ENCODE measurements at regions not wholly inside any gene's neighbourhood (a gene's known extent, or its start where the extent isn't known, plus 50 kb on each side); places are given as distances from the start of the nearest gene placed in this dataset.
A peak's percentile ranks its signal among the peaks of the same experiment; 100 is the strongest.
"Not testable (repeated sequence)": the region's sequence is repeated elsewhere in the genome, so short reads cannot be mapped to it uniquely, and the experiment has no call there.

DNA sequence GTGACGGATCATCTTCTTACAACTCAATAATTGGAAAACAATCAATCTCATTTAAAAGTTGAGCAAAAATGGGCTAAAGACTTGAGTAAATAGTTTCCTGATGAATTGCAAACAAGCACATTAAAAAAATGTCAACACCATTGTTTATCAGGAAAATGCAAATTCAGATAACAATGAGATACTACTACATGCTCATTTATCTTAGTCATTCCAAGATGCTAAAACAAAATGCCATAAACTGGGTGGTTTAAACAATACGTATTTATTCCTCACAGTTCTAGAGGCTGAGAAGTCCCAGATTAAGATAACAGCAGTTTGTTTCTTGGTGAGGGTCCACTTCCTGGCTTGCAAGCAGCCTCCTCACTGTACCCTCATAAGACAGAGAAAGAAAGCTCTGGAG, 359.6 kb downstream of the NR4A2 start:
- Histone ChIP-seq H3F3A (replicated peaks; ENCODE audit: insufficient read depth) (no peaks in the 10 kb centered on the region), H3K36me3 (replicated peaks in 1 of 2; ENCODE audit: control insufficient read depth in 1 of 2, insufficient read depth in 2 of 2, low read length in 1 of 2) (no peaks in the 10 kb centered on the region), H3K27me3 (ENCODE audit: insufficient read depth) (no peaks in the 10 kb centered on the region), H3K9me2 (no peaks in the 10 kb centered on the region), H3K4me2 (no peak overlapping the region), H3K4me3 (ENCODE audit: low read depth in 2 of 2, low read length in 1 of 2) (no peak overlapping the region), H3K79me2 (ENCODE audit: insufficient read depth) (no peaks in the 10 kb centered on the region), H3K9ac (no peak overlapping the region), H2AFZ (ENCODE audit: low read depth) (no peak overlapping the region), H4K20me1 (ENCODE audit: insufficient read depth) (no peaks in the 10 kb centered on the region), H3K27ac (ENCODE audit: low read depth in 2 of 2, low read length in 1 of 2) (no peak overlapping the region), H3K4me1 (ENCODE audit: control insufficient read depth in 1 of 2, insufficient read depth in 2 of 2, low read depth in 1 of 2, low read length in 1 of 2) (no peaks in the 10 kb centered on the region), H3K9me3 (no peaks in the 10 kb centered on the region)
- 9% methylated on average over 2 of the region's 2 CpGs for WGBS (ENCODE audit: low lambda C conversion rate)
- POLR2A ChIA-PET, result no interaction called here
- CTCF ChIA-PET, result no interaction called here
- DNase-seq, result no peak
- no peak for TF ChIP-seq YY1 (IDR thresholded peaks at IDR 0.05; ENCODE audit: low read depth)
- no peak for TF ChIP-seq MXI1 (IDR thresholded peaks at IDR 0.05; ENCODE audit: low read depth, low read length)
- TF ChIP-seq RAD21 (IDR thresholded peaks at IDR 0.05; ENCODE audit: low read length), result no peak
- no peak for TF ChIP-seq EP300 (IDR thresholded peaks at IDR 0.05; ENCODE audit: borderline replicate concordance in 1 of 2, low read depth in 1 of 2, low read length in 1 of 2)
- TF ChIP-seq, protein P1, sequence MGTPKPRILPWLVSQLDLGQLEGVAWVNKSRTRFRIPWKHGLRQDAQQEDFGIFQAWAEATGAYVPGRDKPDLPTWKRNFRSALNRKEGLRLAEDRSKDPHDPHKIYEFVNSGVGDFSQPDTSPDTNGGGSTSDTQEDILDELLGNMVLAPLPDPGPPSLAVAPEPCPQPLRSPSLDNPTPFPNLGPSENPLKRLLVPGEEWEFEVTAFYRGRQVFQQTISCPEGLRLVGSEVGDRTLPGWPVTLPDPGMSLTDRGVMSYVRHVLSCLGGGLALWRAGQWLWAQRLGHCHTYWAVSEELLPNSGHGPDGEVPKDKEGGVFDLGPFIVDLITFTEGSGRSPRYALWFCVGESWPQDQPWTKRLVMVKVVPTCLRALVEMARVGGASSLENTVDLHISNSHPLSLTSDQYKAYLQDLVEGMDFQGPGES (IDR thresholded peaks at IDR 0.05; ENCODE audit: low read depth, low read length), result no peak
- TF ChIP-seq, protein P2, sequence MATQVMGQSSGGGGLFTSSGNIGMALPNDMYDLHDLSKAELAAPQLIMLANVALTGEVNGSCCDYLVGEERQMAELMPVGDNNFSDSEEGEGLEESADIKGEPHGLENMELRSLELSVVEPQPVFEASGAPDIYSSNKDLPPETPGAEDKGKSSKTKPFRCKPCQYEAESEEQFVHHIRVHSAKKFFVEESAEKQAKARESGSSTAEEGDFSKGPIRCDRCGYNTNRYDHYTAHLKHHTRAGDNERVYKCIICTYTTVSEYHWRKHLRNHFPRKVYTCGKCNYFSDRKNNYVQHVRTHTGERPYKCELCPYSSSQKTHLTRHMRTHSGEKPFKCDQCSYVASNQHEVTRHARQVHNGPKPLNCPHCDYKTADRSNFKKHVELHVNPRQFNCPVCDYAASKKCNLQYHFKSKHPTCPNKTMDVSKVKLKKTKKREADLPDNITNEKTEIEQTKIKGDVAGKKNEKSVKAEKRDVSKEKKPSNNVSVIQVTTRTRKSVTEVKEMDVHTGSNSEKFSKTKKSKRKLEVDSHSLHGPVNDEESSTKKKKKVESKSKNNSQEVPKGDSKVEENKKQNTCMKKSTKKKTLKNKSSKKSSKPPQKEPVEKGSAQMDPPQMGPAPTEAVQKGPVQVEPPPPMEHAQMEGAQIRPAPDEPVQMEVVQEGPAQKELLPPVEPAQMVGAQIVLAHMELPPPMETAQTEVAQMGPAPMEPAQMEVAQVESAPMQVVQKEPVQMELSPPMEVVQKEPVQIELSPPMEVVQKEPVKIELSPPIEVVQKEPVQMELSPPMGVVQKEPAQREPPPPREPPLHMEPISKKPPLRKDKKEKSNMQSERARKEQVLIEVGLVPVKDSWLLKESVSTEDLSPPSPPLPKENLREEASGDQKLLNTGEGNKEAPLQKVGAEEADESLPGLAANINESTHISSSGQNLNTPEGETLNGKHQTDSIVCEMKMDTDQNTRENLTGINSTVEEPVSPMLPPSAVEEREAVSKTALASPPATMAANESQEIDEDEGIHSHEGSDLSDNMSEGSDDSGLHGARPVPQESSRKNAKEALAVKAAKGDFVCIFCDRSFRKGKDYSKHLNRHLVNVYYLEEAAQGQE (IDR thresholded peaks at IDR 0.05; ENCODE audit: low read depth, low read length), result no peak
- TF ChIP-seq JUND (IDR thresholded peaks at IDR 0.05), result no peak
- TF ChIP-seq RCOR1 (IDR thresholded peaks at IDR 0.05; ENCODE audit: low read length), result no peak
- TF ChIP-seq, protein P3, sequence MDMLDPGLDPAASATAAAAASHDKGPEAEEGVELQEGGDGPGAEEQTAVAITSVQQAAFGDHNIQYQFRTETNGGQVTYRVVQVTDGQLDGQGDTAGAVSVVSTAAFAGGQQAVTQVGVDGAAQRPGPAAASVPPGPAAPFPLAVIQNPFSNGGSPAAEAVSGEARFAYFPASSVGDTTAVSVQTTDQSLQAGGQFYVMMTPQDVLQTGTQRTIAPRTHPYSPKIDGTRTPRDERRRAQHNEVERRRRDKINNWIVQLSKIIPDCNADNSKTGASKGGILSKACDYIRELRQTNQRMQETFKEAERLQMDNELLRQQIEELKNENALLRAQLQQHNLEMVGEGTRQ (IDR thresholded peaks at IDR 0.05; ENCODE audit: borderline replicate concordance, low read depth, low read length), result no peak
- TF ChIP-seq, protein P4, sequence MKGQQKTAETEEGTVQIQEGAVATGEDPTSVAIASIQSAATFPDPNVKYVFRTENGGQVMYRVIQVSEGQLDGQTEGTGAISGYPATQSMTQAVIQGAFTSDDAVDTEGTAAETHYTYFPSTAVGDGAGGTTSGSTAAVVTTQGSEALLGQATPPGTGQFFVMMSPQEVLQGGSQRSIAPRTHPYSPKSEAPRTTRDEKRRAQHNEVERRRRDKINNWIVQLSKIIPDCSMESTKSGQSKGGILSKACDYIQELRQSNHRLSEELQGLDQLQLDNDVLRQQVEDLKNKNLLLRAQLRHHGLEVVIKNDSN (IDR thresholded peaks at IDR 0.05; ENCODE audit: borderline replicate concordance, low read depth), result no peak
- no peak for TF ChIP-seq RFX5 (IDR thresholded peaks at IDR 0.05; ENCODE audit: low read length)
- no peak for TF ChIP-seq ELF1 (IDR thresholded peaks at IDR 0.05)
- TF ChIP-seq SMC3 (IDR thresholded peaks at IDR 0.05; ENCODE audit: low read depth, low read length), result no peak
- no peak for TF ChIP-seq TEAD4 (IDR thresholded peaks at IDR 0.05; ENCODE audit: borderline replicate concordance, insufficient read depth)
- no peak for TF ChIP-seq RXRA (IDR thresholded peaks at IDR 0.05; ENCODE audit: borderline replicate concordance, low read depth)
- no peak for TF ChIP-seq FOXJ3 (CRISPR knock-in tag; IDR thresholded peaks at IDR 0.05)
- TF ChIP-seq GATA2 (CRISPR knock-in tag; IDR thresholded peaks at IDR 0.05), result no peak
- TF ChIP-seq, protein P5, sequence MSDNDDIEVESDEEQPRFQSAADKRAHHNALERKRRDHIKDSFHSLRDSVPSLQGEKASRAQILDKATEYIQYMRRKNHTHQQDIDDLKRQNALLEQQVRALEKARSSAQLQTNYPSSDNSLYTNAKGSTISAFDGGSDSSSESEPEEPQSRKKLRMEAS (IDR thresholded peaks at IDR 0.05; ENCODE audit: low read depth), result no peak
- no peak for TF ChIP-seq SIN3A (IDR thresholded peaks at IDR 0.05; ENCODE audit: borderline replicate concordance, low read depth, low read length)
- no peak for TF ChIP-seq TCF12 (IDR thresholded peaks at IDR 0.05)

DNA sequence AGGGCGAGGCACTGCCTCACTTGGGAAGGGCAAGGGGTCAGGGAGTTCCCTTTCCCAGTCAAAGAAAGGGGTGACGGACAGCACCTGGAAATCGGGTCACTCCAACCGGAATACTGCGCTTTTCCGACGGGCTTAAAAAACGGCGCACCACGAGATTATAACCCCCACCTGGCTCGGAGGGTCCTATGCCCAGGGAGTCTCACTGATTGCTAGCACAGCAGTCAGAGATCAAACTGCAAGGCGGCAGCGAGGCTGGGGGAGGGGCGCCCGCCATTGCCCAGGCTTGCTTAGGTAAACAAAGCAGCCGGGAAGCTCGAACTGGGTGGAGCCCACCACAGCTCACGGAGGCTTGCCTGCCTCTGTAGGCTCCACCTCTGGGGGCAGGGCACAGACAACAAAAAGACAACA, 366.5 kb downstream of the NR4A2 start:
- H3K27ac ChIP-seq (ENCODE audit: low read depth in 2 of 2, low read length in 1 of 2); H2AFZ ChIP-seq (ENCODE audit: low read depth); H3K79me2 ChIP-seq (ENCODE audit: insufficient read depth); H3K9ac ChIP-seq; H3K4me1 ChIP-seq (ENCODE audit: control insufficient read depth in 1 of 2, insufficient read depth in 2 of 2, low read depth in 1 of 2, low read length in 1 of 2); H3K9me3 ChIP-seq; DNase-seq; CTCF ChIA-PET; H3K36me3 ChIP-seq (replicated peaks in 1 of 2; ENCODE audit: control insufficient read depth in 1 of 2, insufficient read depth in 2 of 2, low read length in 1 of 2); H4K20me1 ChIP-seq (ENCODE audit: insufficient read depth); POLR2A ChIA-PET; H3K9me2 ChIP-seq; H3K27me3 ChIP-seq (ENCODE audit: insufficient read depth); H3K4me2 ChIP-seq; H3F3A ChIP-seq (replicated peaks; ENCODE audit: insufficient read depth): not testable (repeated sequence)
- WGBS (ENCODE audit: low lambda C conversion rate), result 0% methylated on average over 1 of the region's 18 CpGs
- peak overlapping the region in 1 of 2 experiments; percentile 36; a peak in 3 of 4 replicates for H3K4me3 ChIP-seq (ENCODE audit: low read depth in 2 of 2, low read length in 1 of 2)
